B cell (primary cell): ENCODE measurements at regions not wholly inside any gene's neighbourhood (a gene's known extent, or its start where the extent isn't known, plus 50 kb on each side); places are given as distances from the start of the nearest gene placed in this dataset.

Source experiments
- ATAC-seq: fragments of 200-7000 bp; cut with Tn5 transposase; one replicate; pipeline ENCODE4 v1.10.0; 2021; ENCODE audit warnings: low read depth, mild to moderate bottlenecking, moderate number of reproducible peaks, moderate library complexity
- CTCF ChIA-PET: fragments of 350-600 bp; sonication (Branson Sonifier 250); formaldehyde crosslinking; loops from one replicate; lab custom pipeline; 2021; ENCODE audit warnings: antibody characterized with exemption, inconsistent platforms; lab: Charles Lee
- POLR2A ChIA-PET: fragments of 350-600 bp; sonication (Branson Sonifier 250); formaldehyde crosslinking; loops from one replicate; lab custom pipeline; 2021; ENCODE audit warnings: antibody characterized with exemption; lab: Charles Lee
- DNase-seq: peaks from one replicate; pipeline ENCODE4 v3.0.0; 2013
- H2AFZ ChIP-seq: 2 replicates; pipeline ENCODE4 v1.6.1; 2012; ENCODE audit warnings: mild to moderate bottlenecking, low read depth, low read length; ENCODE audit not compliant: insufficient read depth, poor library complexity, severe bottlenecking
- H3K27ac ChIP-seq, 2 donors: 1 replicate in 1 of 2; 2 replicates in 1 of 2; pipeline ENCODE4 v1.5.1; 2012 to 2013; ENCODE audit warnings: low read length in 2 of 2, mild to moderate bottlenecking in 2 of 2, moderate library complexity in 1 of 2
- H3K27me3 ChIP-seq, 4 experiments: fragments of 200-600 bp in 1 of 4; sonication (generic) in 1 of 4; replicated peaks in 1 of 4; 1 replicate in 2 of 4; 2 replicates in 2 of 4; pipeline versions ENCODE4 v1.6.1 to v1.7.0; 2013 to 2016; ENCODE audit warnings: low read length in 3 of 4, mild to moderate bottlenecking in 2 of 4, mixed read lengths in 1 of 4, moderate library complexity in 1 of 4; ENCODE audit not compliant: insufficient read depth in 4 of 4, control insufficient read depth in 3 of 4; ENCODE audit errors: control extremely low read depth in 1 of 4
- H3K36me3 ChIP-seq, 2 experiments: replicated peaks in 1 of 2; 1 replicate in 1 of 2; 2 replicates in 1 of 2; pipeline versions ENCODE4 v1.6.1 to v1.7.1; 2013; ENCODE audit warnings: low read length in 1 of 2; ENCODE audit not compliant: insufficient read depth in 2 of 2, control insufficient read depth in 1 of 2; ENCODE audit errors: control extremely low read depth in 1 of 2, extremely low read depth in 1 of 2
- H3K4me1 ChIP-seq, 2 donors: fragments of 200-600 bp in 1 of 2; sonication (generic) in 1 of 2; 1 replicate in 1 of 2; 2 replicates in 1 of 2; pipeline versions ENCODE4 v1.5.1 to v1.6.1; 2013 to 2017; ENCODE audit warnings: low read length in 2 of 2; ENCODE audit not compliant: control insufficient read depth in 2 of 2, insufficient read depth in 2 of 2
- H3K4me2 ChIP-seq: replicated peaks from 2 replicates; pipeline ENCODE3; 2012; ENCODE audit warnings: mild to moderate bottlenecking, low read depth, low read length; ENCODE audit not compliant: poor library complexity, severe bottlenecking
- H3K4me3 ChIP-seq, 5 experiments: fragments of 200-600 bp in 1 of 5; sonication (generic) in 1 of 5; 1 replicate in 3 of 5; 2 replicates in 2 of 5; pipeline versions ENCODE4 v1.5.1 to v1.7.0; 2011 to 2016; ENCODE audit warnings: low read length in 4 of 5, mild to moderate bottlenecking in 4 of 5, low read depth in 2 of 5, control low read depth in 1 of 5, moderate library complexity in 1 of 5; ENCODE audit not compliant: insufficient read depth in 1 of 5; ENCODE audit errors: control extremely low read depth in 1 of 5, extremely low read depth in 1 of 5
- H3K79me2 ChIP-seq: fragments of 200-600 bp; sonication (generic); one replicate; pipeline ENCODE4 v1.6.0; 2016; ENCODE audit warnings: low read length; ENCODE audit not compliant: control insufficient read depth, insufficient read depth
- H3K9ac ChIP-seq: fragments of 200-600 bp; sonication (generic); 2 replicates; pipeline ENCODE4 v1.6.1; 2017; ENCODE audit warnings: mild to moderate bottlenecking, low read length, moderate library complexity
- H3K9me3 ChIP-seq, 3 donors: one replicate each; pipeline versions ENCODE4 v1.6.1 to v1.7.1; 2013; ENCODE audit warnings: low read length in 2 of 3; ENCODE audit not compliant: control insufficient read depth in 2 of 3, insufficient read depth in 1 of 3; ENCODE audit errors: control extremely low read depth in 1 of 3
- H4K20me1 ChIP-seq: 2 replicates; pipeline ENCODE4 v1.6.0; 2012; ENCODE audit warnings: mild to moderate bottlenecking, low read length; ENCODE audit not compliant: insufficient read depth, control insufficient read depth, poor library complexity, severe bottlenecking
- H3K27ac Mint-ChIP-seq: one replicate; pipeline ENCODE4 v1.8.0; 2021; ENCODE audit warnings: mixed read lengths
- H3K27me3 Mint-ChIP-seq: one replicate; pipeline ENCODE4 v1.8.0; 2021; ENCODE audit warnings: mixed read lengths
- H3K4me1 Mint-ChIP-seq: one replicate; pipeline ENCODE4 v1.8.0; 2021; ENCODE audit warnings: mixed read lengths
- H3K4me3 Mint-ChIP-seq: one replicate; pipeline ENCODE4 v1.8.0; 2021; ENCODE audit warnings: mixed read lengths
- H3K9me3 Mint-ChIP-seq: one replicate; pipeline ENCODE4 v1.8.0; 2022; ENCODE audit warnings: mixed read lengths; ENCODE audit not compliant: insufficient read depth
- EZH2 ChIP-seq: IDR thresholded peaks from 2 replicates; pipeline ENCODE4 v1.6.1; 2012; ENCODE audit warnings: borderline replicate concordance, low read depth, mild to moderate bottlenecking, moderate library complexity, low read length; ENCODE audit not compliant: insufficient read depth, poor library complexity, severe bottlenecking
- WGBS: methylation state at CpG from one replicate; pipeline ENCODE4 v1.1.5; 2013; ENCODE audit warnings: missing lambda C conversion rate; ENCODE audit not compliant: insufficient coverage; 5-methylcytosine and 5-hydroxymethylcytosine counted together
- intact Hi-C: fragments of 100-400 bp; cut with micrococcal nuclease; formaldehyde crosslinking; loops from one replicate; pipeline ENCODE4 v1.10.0; 2022
- TF ChIP-seq, protein P1 (sequence below): fragments of 200-600 bp; IDR thresholded peaks from one replicate; pipeline ENCODE4 v1.8.0; 2022; ENCODE audit warnings: antibody characterized with exemption, mild to moderate bottlenecking

DNA sequence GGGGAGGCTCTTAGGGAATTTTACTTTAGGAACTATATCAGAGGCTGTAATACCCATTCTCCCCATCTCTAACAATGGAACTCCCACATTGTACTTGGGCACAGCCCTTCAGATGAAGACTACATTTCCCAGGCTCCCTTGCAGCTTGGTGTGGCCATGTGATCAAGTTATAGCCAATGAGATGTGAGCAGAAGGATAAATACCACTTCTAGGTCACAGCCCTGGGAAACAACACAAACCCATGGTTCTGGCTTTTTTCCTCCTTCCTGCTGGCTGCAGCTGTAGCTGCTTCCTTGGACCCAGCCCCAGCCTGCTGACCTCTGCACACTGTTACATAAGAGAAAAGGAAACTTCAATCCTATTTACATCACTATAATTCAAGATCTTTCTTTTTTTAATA is 445.9 kb upstream of the JARID2 start:
- Histone ChIP-seq H3K4me2 (no peak overlapping the region), H2AFZ (no peak overlapping the region), H3K27me3 (no peaks in the 10 kb centered on the region), H3K9ac (no peak overlapping the region), H3K27ac (no peak overlapping the region), H3K9me3 (peaks cover 0 to 5% (median 4%) of the 10 kb centered on the region in 3 donors), H3K79me2 (no peaks in the 10 kb centered on the region), H3K4me1 (peaks cover 0 to 5% of the 10 kb centered on the region in 2 donors), H3K4me3 (no peak overlapping the region), H3K36me3 (no peaks in the 10 kb centered on the region), H4K20me1 (no peaks in the 10 kb centered on the region)
- intact Hi-C loops, result no loop called here
- ATAC-seq (peak; percentile 78), DNase-seq (peak; percentile 60)
- H3K4me3 Mint-ChIP-seq, result no peak overlapping the region
- H3K9me3 Mint-ChIP-seq, result peaks cover 3% of the 10 kb centered on the region
- ChIA-PET POLR2A (interaction anchor here (0.5 to 0.6 kb wide), 2 partner anchors 705 to 757 kb away, joined by 4 read pairs; no protein-coding TSS in a partner anchor), CTCF (no interaction called here)
- no peak overlapping the region for H3K27ac Mint-ChIP-seq
- H3K4me1 Mint-ChIP-seq, result peaks cover 7% of the 10 kb centered on the region
- TF ChIP-seq, protein P1, sequence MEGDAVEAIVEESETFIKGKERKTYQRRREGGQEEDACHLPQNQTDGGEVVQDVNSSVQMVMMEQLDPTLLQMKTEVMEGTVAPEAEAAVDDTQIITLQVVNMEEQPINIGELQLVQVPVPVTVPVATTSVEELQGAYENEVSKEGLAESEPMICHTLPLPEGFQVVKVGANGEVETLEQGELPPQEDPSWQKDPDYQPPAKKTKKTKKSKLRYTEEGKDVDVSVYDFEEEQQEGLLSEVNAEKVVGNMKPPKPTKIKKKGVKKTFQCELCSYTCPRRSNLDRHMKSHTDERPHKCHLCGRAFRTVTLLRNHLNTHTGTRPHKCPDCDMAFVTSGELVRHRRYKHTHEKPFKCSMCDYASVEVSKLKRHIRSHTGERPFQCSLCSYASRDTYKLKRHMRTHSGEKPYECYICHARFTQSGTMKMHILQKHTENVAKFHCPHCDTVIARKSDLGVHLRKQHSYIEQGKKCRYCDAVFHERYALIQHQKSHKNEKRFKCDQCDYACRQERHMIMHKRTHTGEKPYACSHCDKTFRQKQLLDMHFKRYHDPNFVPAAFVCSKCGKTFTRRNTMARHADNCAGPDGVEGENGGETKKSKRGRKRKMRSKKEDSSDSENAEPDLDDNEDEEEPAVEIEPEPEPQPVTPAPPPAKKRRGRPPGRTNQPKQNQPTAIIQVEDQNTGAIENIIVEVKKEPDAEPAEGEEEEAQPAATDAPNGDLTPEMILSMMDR, result no peak
- no peak for TF ChIP-seq EZH2
- no peaks in the 10 kb centered on the region for H3K27me3 Mint-ChIP-seq

DNA sequence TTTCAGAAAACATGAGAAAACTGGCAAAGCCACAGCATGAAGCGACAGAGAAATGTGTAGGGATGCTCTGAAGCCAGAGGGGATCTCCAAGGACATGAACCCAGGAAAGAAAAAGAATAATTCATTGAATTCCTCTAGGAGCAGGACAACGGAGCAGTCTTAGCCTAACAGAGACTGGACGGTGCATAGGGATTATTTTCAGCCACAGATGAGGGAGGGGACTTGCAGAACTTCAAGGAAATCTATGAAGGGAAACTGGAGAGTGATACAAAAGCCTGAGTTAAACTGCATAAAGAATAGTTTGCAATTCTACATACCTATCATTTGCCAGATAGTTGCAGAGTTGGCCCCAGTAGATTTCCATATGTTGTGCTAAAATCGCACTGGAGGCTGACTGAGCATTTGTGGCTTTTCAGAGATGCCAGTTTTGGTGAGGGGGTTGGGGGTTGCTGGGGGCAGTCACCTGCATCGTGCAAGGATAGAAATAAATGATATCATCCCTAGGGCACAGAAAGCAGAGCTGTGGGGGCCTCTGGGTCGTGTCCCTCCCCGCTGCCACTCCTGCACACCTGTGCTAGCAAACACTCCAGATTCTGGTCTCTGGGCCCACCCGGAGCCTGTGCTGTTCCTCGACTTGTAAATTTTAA is 443.2 kb upstream of the JARID2 start:
- H3K9me3 Mint-ChIP-seq, result peaks cover 3% of the 10 kb centered on the region
- H3K9ac ChIP-seq, result no peak overlapping the region
- peaks cover 0 to 6% (median 4%) of the 10 kb centered on the region in 3 donors for H3K9me3 ChIP-seq
- H4K20me1 ChIP-seq, result no peaks in the 10 kb centered on the region
- H3K4me1 ChIP-seq, result peaks cover 0 to 5% of the 10 kb centered on the region in 2 donors
- H3K27me3 ChIP-seq, result no peaks in the 10 kb centered on the region
- ChIA-PET POLR2A (no interaction called here), CTCF (no interaction called here)
- DNase-seq (no peak), ATAC-seq (no peak)
- WGBS, result 84% methylated on average over 9 of the region's 9 CpGs
- no peak for TF ChIP-seq EZH2
- TF ChIP-seq, protein P1, result no peak
- H3K36me3 ChIP-seq, result no peaks in the 10 kb centered on the region
- no peaks in the 10 kb centered on the region for H3K79me2 ChIP-seq
- intact Hi-C loops, result no loop called here
- H3K4me1 Mint-ChIP-seq, result peaks cover 7% of the 10 kb centered on the region
- H3K4me3 ChIP-seq, result no peak overlapping the region
- no peak overlapping the region for H3K4me2 ChIP-seq
- no peak overlapping the region for H2AFZ ChIP-seq
- H3K27me3 Mint-ChIP-seq, result no peaks in the 10 kb centered on the region
- H3K27ac Mint-ChIP-seq, result no peak overlapping the region
- H3K27ac ChIP-seq, result no peak overlapping the region
- no peak overlapping the region for H3K4me3 Mint-ChIP-seq
